Heart left ventricle (tissue), 13 donors: ENCODE measurements at regions not wholly inside any gene's neighbourhood (a gene's known extent, or its start where the extent isn't known, plus 50 kb on each side); places are given as distances from the start of the nearest gene placed in this dataset.

ENCODE experiments used
- CTCF ChIP-seq, 12 donors: fragments of 200-600 bp; sonication (generic) in 4 of 12; IDR thresholded peaks; one replicate each; pipeline versions ENCODE4 v1.5.0 to v1.8.0; 2018 to 2022; ENCODE audit warnings: antibody characterized with exemption in 12 of 12, mild to moderate bottlenecking in 5 of 12
- POLR2A ChIP-seq, 2 donors: fragments of 450-650 bp; IDR thresholded peaks; one replicate each; pipeline ENCODE4 v1.6.1; 2017; ENCODE audit warnings: antibody characterized with exemption in 2 of 2, mild to moderate bottlenecking in 2 of 2, moderate library complexity in 2 of 2
- donor health status: ischemic (EF 13 %, LVEDD 7.1; RV severe dilation, severe dysfunction).
- donor health status: DM: no; HTN: yes; CAD: no.
- donor health status: DM: no; HTN: no; CAD: no.
- donor health status: ischemic (EF 25% LVEDD 6.9; RV normal size, moderate dysfunction).
- donor health status: ischemic (EF 25% LVEDD 5.7; RV mildly dilated, moderate dysfunction).
- donor health status: ischemic (EF 35%, LVEDD 5.7; RV mildly dilated, moderate dysfunction).
- donor health status: nonischemic (EF 11% LVEDD 7.7; RV severe dilation, severe dysfunction).
- donor health status: DM: yes; HTN: yes; CAD: no.
- donor health status: PGD.
- donor health status: ischemic (EF 29% LVEDD 5.4; RV normal size, mild dysfunction).
- donor health status: nonischemic (EF 23%, LVEDD 6.1; RV moderate dilation, normal function).

GRCh38 chr3:72568083-72568482 is 280.2 kb downstream of the SHQ1 start:
- TF ChIP-seq CTCF (IDR thresholded peaks at IDR 0.05) = no peak
- no peak for TF ChIP-seq POLR2A (IDR thresholded peaks at IDR 0.05)
